ENCODE measurements at regions not wholly inside any gene's neighbourhood (a gene's known extent, or its start where the extent isn't known, plus 50 kb on each side); places are given as distances from the start of the nearest gene placed in this dataset.
"Not testable (repeated sequence)": the region's sequence is repeated elsewhere in the genome, so short reads cannot be mapped to it uniquely, and the experiment has no call there.

GRCh38 chr14:81772381-81772780 is 238.7 kb upstream of the SEL1L start:
- H4K20me1 ChIP-seq (ENCODE audit: insufficient read depth): no peaks in the 10 kb centered on the region
- no peak overlapping the region for H3K9ac ChIP-seq
- TF ChIP-seq EZH2 (IDR thresholded peaks at IDR 0.05; ENCODE audit: insufficient read depth, poor library complexity, severe bottlenecking) (no peak), EZH2phosphoT487 (IDR thresholded peaks at IDR 0.05; ENCODE audit: insufficient read depth, low read depth) (no peak)
- H3K4me3 ChIP-seq: no peak overlapping the region
- no peak overlapping the region for H3K27ac ChIP-seq
- H3K9me3 ChIP-seq (ENCODE audit: low read depth): no peaks in the 10 kb centered on the region
- no peaks in the 10 kb centered on the region for H3K27me3 ChIP-seq (replicated peaks; ENCODE audit: insufficient read depth)
- WGBS, 2 experiments (ENCODE audit: low coverage in 1 of 2, low lambda C conversion rate in 2 of 2, missing lambda C conversion rate in 2 of 2): 18 to 41% methylated on average over 1 of the region's 1 CpG
- H3K4me1 ChIP-seq (ENCODE audit: insufficient read depth): no peaks in the 10 kb centered on the region
- H3K4me2 ChIP-seq (ENCODE audit: unreplicated experiment): no peak overlapping the region
- no peak for DNase-seq
- H3K79me2 ChIP-seq (ENCODE audit: insufficient read depth): no peaks in the 10 kb centered on the region
- H3F3A ChIP-seq (ENCODE audit: insufficient read depth): no peaks in the 10 kb centered on the region
- H2AFZ ChIP-seq: no peak overlapping the region
- in situ Hi-C loops (cut with MboI): no loop called here
- no peaks in the 10 kb centered on the region for H3K36me3 ChIP-seq (ENCODE audit: low read depth)
- no peaks in the 10 kb centered on the region for H3K9me2 ChIP-seq (ENCODE audit: insufficient read depth)

DNA sequence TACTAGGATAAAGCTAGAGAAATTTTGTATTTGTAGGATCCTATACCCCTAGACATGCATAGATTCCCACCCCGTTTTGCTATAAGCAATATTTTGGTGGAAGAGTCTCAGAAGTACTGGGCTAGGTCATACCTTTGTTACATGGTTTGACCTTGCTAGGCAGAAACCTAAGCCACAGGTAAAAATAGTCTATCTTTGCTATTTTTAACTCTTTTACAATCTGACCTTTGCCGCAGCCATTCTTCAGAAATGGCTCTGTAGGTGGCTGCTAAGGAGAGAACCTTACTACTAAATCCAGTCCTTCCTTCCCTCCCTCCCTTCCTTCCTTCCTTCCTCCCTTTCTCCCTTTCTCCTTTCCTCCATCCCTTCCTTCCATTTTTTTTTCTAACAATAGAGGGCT is 242.9 kb upstream of the SEL1L start:
- WGBS, 2 experiments (ENCODE audit: low coverage in 1 of 2, low lambda C conversion rate in 2 of 2, missing lambda C conversion rate in 2 of 2): 36 to 47% methylated on average over 2 of the region's 2 CpGs

GRCh38 chr14:81781798-81782197 is 248.1 kb upstream of the SEL1L start:
- in situ Hi-C loops (cut with MboI); H4K20me1 ChIP-seq (ENCODE audit: insufficient read depth); H3K9me3 ChIP-seq (ENCODE audit: low read depth); H3K9ac ChIP-seq; H3F3A ChIP-seq (ENCODE audit: insufficient read depth); DNase-seq; H3K27me3 ChIP-seq (replicated peaks; ENCODE audit: insufficient read depth); H3K9me2 ChIP-seq (ENCODE audit: insufficient read depth); H3K4me3 ChIP-seq; H3K36me3 ChIP-seq (ENCODE audit: low read depth); H3K27ac ChIP-seq; H3K4me2 ChIP-seq (ENCODE audit: unreplicated experiment); H3K4me1 ChIP-seq (ENCODE audit: insufficient read depth); H2AFZ ChIP-seq; H3K79me2 ChIP-seq (ENCODE audit: insufficient read depth): not testable (repeated sequence)
- whole genome bisulfite sequencing, 2 experiments (ENCODE audit: low coverage in 1 of 2, low lambda C conversion rate in 2 of 2, missing lambda C conversion rate in 2 of 2): 55 to 61% methylated on average over 7 of the region's 7 CpGs

More for the DNA sequence above, 242.9 kb upstream of the SEL1L start:
- Histone ChIP-seq H4K20me1 (ENCODE audit: insufficient read depth) (no peaks in the 10 kb centered on the region), H3K9me2 (ENCODE audit: insufficient read depth) (no peaks in the 10 kb centered on the region), H3K4me2 (ENCODE audit: unreplicated experiment) (no peak overlapping the region), H3F3A (ENCODE audit: insufficient read depth) (no peaks in the 10 kb centered on the region), H3K79me2 (ENCODE audit: insufficient read depth) (no peaks in the 10 kb centered on the region), H3K9ac (no peak overlapping the region), H3K27me3 (replicated peaks; ENCODE audit: insufficient read depth) (no peaks in the 10 kb centered on the region), H3K36me3 (ENCODE audit: low read depth) (no peaks in the 10 kb centered on the region), H2AFZ (no peak overlapping the region), H3K27ac (no peak overlapping the region), H3K9me3 (ENCODE audit: low read depth) (no peaks in the 10 kb centered on the region), H3K4me3 (no peak overlapping the region), H3K4me1 (ENCODE audit: insufficient read depth) (no peaks in the 10 kb centered on the region)
- in situ Hi-C loops (cut with MboI): no loop called here
- TF ChIP-seq EZH2 (IDR thresholded peaks at IDR 0.05; ENCODE audit: insufficient read depth, poor library complexity, severe bottlenecking): no peak
- TF ChIP-seq EZH2phosphoT487 (IDR thresholded peaks at IDR 0.05; ENCODE audit: insufficient read depth, low read depth): no peak
- no peak for DNase-seq

DNA sequence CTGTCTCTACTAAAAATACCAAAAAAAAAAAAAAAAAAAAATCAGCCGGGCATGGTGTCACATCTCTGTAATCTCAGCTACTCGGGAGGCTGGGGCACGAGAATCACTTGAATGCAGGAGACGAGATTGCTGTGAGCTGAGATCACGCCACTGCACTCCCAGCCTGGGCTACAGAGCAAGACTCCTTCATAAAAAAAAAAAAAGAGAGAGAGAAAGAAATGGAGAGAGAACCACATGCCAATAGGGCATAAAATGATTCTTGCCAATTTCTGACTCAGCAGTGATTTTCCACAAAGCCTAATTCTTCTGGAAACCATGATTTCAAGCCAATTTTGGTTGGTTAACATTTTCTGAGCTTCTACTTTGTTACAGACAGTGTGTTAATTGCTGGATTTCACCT is 250.4 kb upstream of the SEL1L start:
- Histone ChIP-seq H3K4me2 (ENCODE audit: unreplicated experiment) (no peak overlapping the region), H3K4me1 (ENCODE audit: insufficient read depth) (no peaks in the 10 kb centered on the region), H3K27ac (no peak overlapping the region), H3F3A (ENCODE audit: insufficient read depth) (no peaks in the 10 kb centered on the region), H3K9me3 (ENCODE audit: low read depth) (no peaks in the 10 kb centered on the region), H3K4me3 (no peak overlapping the region), H3K9ac (no peak overlapping the region), H3K36me3 (ENCODE audit: low read depth) (no peaks in the 10 kb centered on the region), H4K20me1 (ENCODE audit: insufficient read depth) (no peaks in the 10 kb centered on the region), H2AFZ (no peak overlapping the region), H3K27me3 (replicated peaks; ENCODE audit: insufficient read depth) (no peaks in the 10 kb centered on the region), H3K9me2 (ENCODE audit: insufficient read depth) (no peaks in the 10 kb centered on the region), H3K79me2 (ENCODE audit: insufficient read depth) (no peaks in the 10 kb centered on the region)
- 0 to 3% methylated on average over 5 of the region's 5 CpGs for WGBS, 2 experiments (ENCODE audit: low coverage in 1 of 2, low lambda C conversion rate in 2 of 2, missing lambda C conversion rate in 2 of 2)
- in situ Hi-C loops (cut with MboI): no loop called here
- TF ChIP-seq EZH2 (IDR thresholded peaks at IDR 0.05; ENCODE audit: insufficient read depth, poor library complexity, severe bottlenecking) (no peak), EZH2phosphoT487 (IDR thresholded peaks at IDR 0.05; ENCODE audit: insufficient read depth, low read depth) (no peak)
- DNase-seq: no peak

GRCh38 chr14:81797315-81797714 is 263.7 kb upstream of the SEL1L start:
- Histone ChIP-seq H3K4me2 (ENCODE audit: unreplicated experiment) (no peak overlapping the region), H2AFZ (no peak overlapping the region), H3K79me2 (ENCODE audit: insufficient read depth) (no peaks in the 10 kb centered on the region), H3K27ac (no peak overlapping the region), H3K4me3 (no peak overlapping the region), H3K4me1 (ENCODE audit: insufficient read depth) (no peaks in the 10 kb centered on the region), H4K20me1 (ENCODE audit: insufficient read depth) (no peaks in the 10 kb centered on the region), H3K9me2 (ENCODE audit: insufficient read depth) (no peaks in the 10 kb centered on the region), H3K9me3 (ENCODE audit: low read depth) (no peaks in the 10 kb centered on the region), H3K27me3 (replicated peaks; ENCODE audit: insufficient read depth) (no peaks in the 10 kb centered on the region), H3K36me3 (ENCODE audit: low read depth) (no peaks in the 10 kb centered on the region), H3K9ac (no peak overlapping the region), H3F3A (ENCODE audit: insufficient read depth) (no peaks in the 10 kb centered on the region)
- in situ Hi-C loops (cut with MboI): no loop called here
- 0 to 4% methylated on average over 2 of the region's 2 CpGs for WGBS, 2 experiments (ENCODE audit: low coverage in 1 of 2, low lambda C conversion rate in 2 of 2, missing lambda C conversion rate in 2 of 2)
- DNase-seq: no peak
- no peak for TF ChIP-seq EZH2phosphoT487 (IDR thresholded peaks at IDR 0.05; ENCODE audit: insufficient read depth, low read depth)
- TF ChIP-seq EZH2 (IDR thresholded peaks at IDR 0.05; ENCODE audit: insufficient read depth, poor library complexity, severe bottlenecking): no peak
